Lung (tissue), 11 donors: ENCODE measurements at regions not wholly inside any gene's neighbourhood (a gene's known extent, or its start where the extent isn't known, plus 50 kb on each side); places are given as distances from the start of the nearest gene placed in this dataset.

Experiments
- ATAC-seq: fragments of 200-7000 bp; cut with Tn5 transposase; one replicate; pipeline ENCODE4 v1.9.1; 2020; ENCODE audit warnings: moderate number of reproducible peaks; ENCODE audit not compliant: insufficient read depth, low FRiP score
- DNase-seq, 3 donors: peaks; one replicate each; pipeline ENCODE4 v3.0.0-alpha.2; 2013 to 2017
- H3K27ac ChIP-seq, 2 donors: one replicate each; pipeline ENCODE4 v1.5.1; 2013; ENCODE audit warnings: mild to moderate bottlenecking in 2 of 2, moderate library complexity in 2 of 2, control low read depth in 1 of 2, inconsistent platforms in 1 of 2, low read depth in 1 of 2, low read length in 1 of 2
- H3K27me3 ChIP-seq, 3 donors: one replicate each; pipeline ENCODE4 v1.5.1; 2013; ENCODE audit warnings: low read length in 2 of 3; ENCODE audit not compliant: control insufficient read depth in 3 of 3, insufficient read depth in 3 of 3
- H3K36me3 ChIP-seq, 4 donors: one replicate each; pipeline ENCODE4 v1.5.1; 2013; ENCODE audit warnings: low read length in 4 of 4, mild to moderate bottlenecking in 1 of 4, moderate library complexity in 1 of 4; ENCODE audit not compliant: control insufficient read depth in 4 of 4, insufficient read depth in 4 of 4
- H3K4me1 ChIP-seq, 5 donors: one replicate each; pipeline ENCODE4 v1.5.1; 2013; ENCODE audit warnings: low read length in 5 of 5, mild to moderate bottlenecking in 2 of 5, moderate library complexity in 1 of 5; ENCODE audit not compliant: control insufficient read depth in 5 of 5, insufficient read depth in 5 of 5
- H3K4me3 ChIP-seq: one replicate; pipeline ENCODE4 v1.5.1; 2013; ENCODE audit warnings: mild to moderate bottlenecking, control low read depth, moderate library complexity
- H3K9ac ChIP-seq, 2 donors: one replicate each; pipeline ENCODE4 v1.5.1; 2013; ENCODE audit warnings: low read length in 2 of 2, control low read depth in 1 of 2; ENCODE audit not compliant: insufficient read depth in 1 of 2
- H3K9me3 ChIP-seq, 4 donors: one replicate each; pipeline ENCODE4 v1.5.1; 2013; ENCODE audit warnings: low read length in 3 of 4, mild to moderate bottlenecking in 1 of 4, moderate library complexity in 1 of 4; ENCODE audit not compliant: control insufficient read depth in 4 of 4, insufficient read depth in 3 of 4
- CTCF ChIP-seq: IDR thresholded peaks from 2 replicates; pipeline ENCODE4 v1.5.1; 2012; ENCODE audit warnings: mild to moderate bottlenecking; ENCODE audit errors: control extremely low read depth, extremely low read depth
- WGBS, 2 donors: extraction: QIAGEN DNeasy Blood & Tissue Kit; methylation state at CpG; one replicate each; pipeline ENCODE4 v1.1.7; 2013; 5-methylcytosine and 5-hydroxymethylcytosine counted together
- donor health status: control.
- donor health status: control.
- donor health status: Bipolar disorder and iron deficiency.
- donor health status: healthy.
- donor health status: DM: yes; HTN: yes; CAD: no.

GRCh38 chr3:76482510-76482909 lies 557.4 kb upstream of the ROBO2 start:
- Histone ChIP-seq H3K4me3 (no peak overlapping the region), H3K27me3 (no peaks in the 10 kb centered on the region), H3K36me3 (no peaks in the 10 kb centered on the region), H3K9me3 (no peaks in the 10 kb centered on the region), H3K27ac (no peak overlapping the region), H3K4me1 (peaks cover 0 to 9% (median 0%) of the 10 kb centered on the region in 5 donors), H3K9ac (no peak overlapping the region)
- ATAC-seq (no peak), DNase-seq (no peak)
- 86 to 89% methylated on average over 4 of the region's 4 CpGs for WGBS, 2 donors
- no peak for TF ChIP-seq CTCF

DNA sequence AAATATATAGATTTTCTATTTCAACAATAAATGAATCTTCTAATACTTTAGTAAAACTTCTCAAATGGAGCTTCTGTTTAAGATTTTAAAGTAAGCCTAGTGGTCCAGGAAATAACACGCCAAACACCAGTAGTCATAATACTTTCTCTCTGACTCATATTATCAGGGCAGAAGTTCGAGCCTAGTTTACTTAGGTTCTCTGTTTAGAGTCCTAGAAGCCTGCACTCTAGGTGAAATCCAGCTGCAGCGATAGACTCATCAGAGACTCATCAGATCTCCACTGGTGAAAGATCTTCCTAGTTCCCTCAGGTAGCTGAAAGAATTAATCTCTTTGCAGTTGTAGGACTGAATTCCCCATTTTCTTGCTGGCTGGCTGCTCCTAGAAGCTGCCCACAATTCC lies 552.5 kb upstream of the ROBO2 start:
- H3K4me3 ChIP-seq: no peak overlapping the region
- H3K27ac ChIP-seq: no peak overlapping the region
- H3K27me3 ChIP-seq: no peaks in the 10 kb centered on the region
- H3K9me3 ChIP-seq: peaks cover 0 to 4% (median 0%) of the 10 kb centered on the region in 4 donors
- no peak overlapping the region for H3K9ac ChIP-seq
- DNase-seq: no peak
- WGBS, 2 donors: 86% methylated on average over 3 of the region's 3 CpGs
- H3K4me1 ChIP-seq: no peaks in the 10 kb centered on the region
- TF ChIP-seq CTCF: no peak
- no peaks in the 10 kb centered on the region for H3K36me3 ChIP-seq
- no peak for ATAC-seq

DNA sequence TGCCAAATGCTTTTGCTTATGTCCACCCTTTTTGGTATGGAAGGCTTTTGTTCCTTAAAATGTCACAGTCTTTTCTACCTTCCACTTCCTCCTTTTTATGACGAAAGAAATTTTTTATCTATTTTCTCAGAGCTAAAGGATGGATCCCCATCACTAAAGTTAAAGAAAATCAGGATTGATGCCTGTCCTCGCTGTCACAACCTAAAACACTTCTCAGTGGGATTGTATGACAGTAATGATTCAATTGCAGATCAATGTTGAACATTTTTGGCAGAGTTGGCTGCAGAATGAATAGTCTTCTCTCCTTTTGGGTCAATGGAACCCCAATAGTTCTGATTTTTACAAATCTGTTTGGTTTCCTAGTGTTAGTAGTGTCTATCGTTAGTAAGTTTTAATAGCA lies 549.8 kb upstream of the ROBO2 start:
- Histone ChIP-seq H3K36me3 (no peaks in the 10 kb centered on the region), H3K4me3 (no peak overlapping the region), H3K27me3 (no peaks in the 10 kb centered on the region), H3K9me3 (peaks cover 0 to 4% (median 0%) of the 10 kb centered on the region in 4 donors), H3K9ac (no peak overlapping the region), H3K27ac (no peak overlapping the region), H3K4me1 (no peaks in the 10 kb centered on the region)
- WGBS, 2 donors: 76 to 79% methylated on average over 3 of the region's 3 CpGs
- TF ChIP-seq CTCF: no peak
- ATAC-seq (no peak), DNase-seq (no peak)

- no peaks in the 10 kb centered on the region for H3K27me3 ChIP-seq
- ATAC-seq: no peak
- no peaks in the 10 kb centered on the region for H3K9me3 ChIP-seq
- no peak overlapping the region for H3K9ac ChIP-seq
- no peak for TF ChIP-seq CTCF
- 79 to 87% methylated on average over 2 of the region's 2 CpGs for WGBS, 2 donors
- no peak overlapping the region for H3K4me3 ChIP-seq
- no peaks in the 10 kb centered on the region for H3K36me3 ChIP-seq
- H3K4me1 ChIP-seq: no peaks in the 10 kb centered on the region
- DNase-seq: no peak
- H3K27ac ChIP-seq: no peak overlapping the region
Measured at GRCh38 chr3:76495216-76495615, 544.7 kb upstream of the ROBO2 start.
